ENCODE measurements at regions not wholly inside any gene's neighbourhood (a gene's known extent, or its start where the extent isn't known, plus 50 kb on each side); places are given as distances from the start of the nearest gene placed in this dataset.
"Not testable (repeated sequence)": the region's sequence is repeated elsewhere in the genome, so short reads cannot be mapped to it uniquely, and the experiment has no call there.

- peak; percentile 15 for DNase-seq (ENCODE audit: low spot score)
Measured at GRCh38 chr13:79869326-79869725, 388.4 kb downstream of the NDFIP2 start.

GRCh38 chr13:79867254-79867653 is 386.3 kb downstream of the NDFIP2 start:
- no peak for DNase-seq (ENCODE audit: low spot score)

GRCh38 chr13:79866436-79866835 is 385.5 kb downstream of the NDFIP2 start:
- DNase-seq (ENCODE audit: low spot score), result no peak

GRCh38 chr13:79862515-79862914 is 381.6 kb downstream of the NDFIP2 start:
- no peak for DNase-seq (ENCODE audit: low spot score)

- DNase-seq (ENCODE audit: low spot score), result peak; percentile 11
Measured at GRCh38 chr13:79861731-79862130, 380.8 kb downstream of the NDFIP2 start.

GRCh38 chr13:79860791-79861190 is 379.8 kb downstream of the NDFIP2 start:
- DNase-seq (ENCODE audit: low spot score), result no peak

- DNase-seq (ENCODE audit: low spot score), result no peak
Measured at GRCh38 chr13:79859756-79860155, 378.8 kb downstream of the NDFIP2 start.

- DNase-seq (ENCODE audit: low spot score), result no peak
Measured at GRCh38 chr13:79853251-79853650, 372.3 kb downstream of the NDFIP2 start.

- no peak for DNase-seq (ENCODE audit: low spot score)
Measured at GRCh38 chr13:79851318-79851717, 370.4 kb downstream of the NDFIP2 start.

- no peak for DNase-seq (ENCODE audit: low spot score)
Measured at GRCh38 chr13:79847882-79848592, 367.1 kb downstream of the NDFIP2 start.

GRCh38 chr13:79846386-79846785 is 365.4 kb downstream of the NDFIP2 start:
- no peak for DNase-seq (ENCODE audit: low spot score)

- peak; percentile 28 for DNase-seq (ENCODE audit: low spot score)
Measured at GRCh38 chr13:79837741-79838450, 356.9 kb downstream of the NDFIP2 start.

- not testable (repeated sequence) for DNase-seq (ENCODE audit: low spot score)
Measured at GRCh38 chr13:79836121-79836520, 355.2 kb downstream of the NDFIP2 start.

- no peak for DNase-seq (ENCODE audit: low spot score)
Measured at GRCh38 chr13:79834876-79835275, 353.9 kb downstream of the NDFIP2 start.

GRCh38 chr13:79833991-79834390 is 353.0 kb downstream of the NDFIP2 start:
- DNase-seq (ENCODE audit: low spot score), result no peak

GRCh38 chr13:79831556-79831955 is 350.6 kb downstream of the NDFIP2 start:
- DNase-seq (ENCODE audit: low spot score), result no peak

GRCh38 chr13:79830945-79831344 is 350.0 kb downstream of the NDFIP2 start:
- DNase-seq (ENCODE audit: low spot score), result no peak

- no peak for DNase-seq (ENCODE audit: low spot score)
Measured at GRCh38 chr13:79830426-79830825, 349.5 kb downstream of the NDFIP2 start.

GRCh38 chr13:79829880-79830279 is 348.9 kb downstream of the NDFIP2 start:
- DNase-seq (ENCODE audit: low spot score), result no peak

- DNase-seq (ENCODE audit: low spot score), result no peak
Measured at GRCh38 chr13:79825959-79826358, 345.0 kb downstream of the NDFIP2 start.

- DNase-seq (ENCODE audit: low spot score), result no peak
Measured at GRCh38 chr13:79815041-79815440, 334.1 kb downstream of the NDFIP2 start.

GRCh38 chr13:79812070-79812850 is 331.3 kb downstream of the NDFIP2 start:
- no peak for DNase-seq (ENCODE audit: low spot score)

GRCh38 chr13:79811170-79811569 is 330.2 kb downstream of the NDFIP2 start:
- no peak for DNase-seq (ENCODE audit: low spot score)
